Urinary bladder (tissue), 3 donors: ENCODE measurements at regions not wholly inside any gene's neighbourhood (a gene's known extent, or its start where the extent isn't known, plus 50 kb on each side); places are given as distances from the start of the nearest gene placed in this dataset.

Experiments used
- DNase-seq: peaks from one replicate; pipeline ENCODE4 v3.0.0-alpha.2; 2015; ENCODE audit errors: extremely low spot score
- H3K27ac ChIP-seq: one replicate; pipeline ENCODE4 v1.5.1; 2013; ENCODE audit warnings: low read depth, mild to moderate bottlenecking, moderate library complexity
- H3K36me3 ChIP-seq: one replicate; pipeline ENCODE4 v1.6.1; 2013; ENCODE audit warnings: mild to moderate bottlenecking, moderate library complexity; ENCODE audit not compliant: insufficient read depth
- H3K4me1 ChIP-seq: one replicate; pipeline ENCODE4 v1.6.1; 2013; ENCODE audit warnings: mild to moderate bottlenecking, moderate library complexity; ENCODE audit not compliant: insufficient read depth
- H3K4me3 ChIP-seq: one replicate; pipeline ENCODE4 v1.5.1; 2013; ENCODE audit warnings: low read depth, low read length
- WGBS: extraction: QIAGEN DNeasy Blood & Tissue Kit; methylation state at CpG from one replicate; pipeline ENCODE4 v1.1.7; 2013; 5-methylcytosine and 5-hydroxymethylcytosine counted together
- donor health status: healthy with polysubstance abuse.
- donor health status: healthy.

GRCh38 chr10:83984256-83984640 is 155.1 kb upstream of the GHITM start:
- H3K4me1 ChIP-seq: no peaks in the 10 kb centered on the region
- H3K27ac ChIP-seq: no peak overlapping the region
- H3K4me3 ChIP-seq: no peak overlapping the region
- H3K36me3 ChIP-seq: no peaks in the 10 kb centered on the region
- DNase-seq: no peak

- Histone ChIP-seq H3K36me3 (no peaks in the 10 kb centered on the region), H3K27ac (no peak overlapping the region), H3K4me3 (no peak overlapping the region), H3K4me1 (no peaks in the 10 kb centered on the region)
- DNase-seq: no peak
- WGBS: 65% methylated on average over 1 of the region's 1 CpG
Observed at GRCh38 chr10:83986800-83987199, 152.5 kb upstream of the GHITM start.

- H3K4me3 ChIP-seq: no peak overlapping the region
- H3K27ac ChIP-seq: no peak overlapping the region
- H3K36me3 ChIP-seq: no peaks in the 10 kb centered on the region
- WGBS: 81% methylated on average over 1 of the region's 1 CpG
- no peaks in the 10 kb centered on the region for H3K4me1 ChIP-seq
- DNase-seq: no peak
Observed at GRCh38 chr10:83987216-83987615, 152.1 kb upstream of the GHITM start.

GRCh38 chr10:83988435-83988834 is 150.9 kb upstream of the GHITM start:
- H3K4me3 ChIP-seq: no peak overlapping the region
- no peaks in the 10 kb centered on the region for H3K36me3 ChIP-seq
- no peaks in the 10 kb centered on the region for H3K4me1 ChIP-seq
- 92% methylated on average over 1 of the region's 1 CpG for WGBS
- no peak overlapping the region for H3K27ac ChIP-seq
- no peak for DNase-seq

- no peaks in the 10 kb centered on the region for H3K36me3 ChIP-seq
- H3K4me3 ChIP-seq: no peak overlapping the region
- WGBS: 71% methylated on average over 3 of the region's 3 CpGs
- no peak for DNase-seq
- no peak overlapping the region for H3K27ac ChIP-seq
- H3K4me1 ChIP-seq: no peaks in the 10 kb centered on the region
Observed at GRCh38 chr10:83990126-83990525, 149.2 kb upstream of the GHITM start.

- Histone ChIP-seq H3K4me1 (no peaks in the 10 kb centered on the region), H3K4me3 (no peak overlapping the region), H3K36me3 (no peaks in the 10 kb centered on the region), H3K27ac (no peak overlapping the region)
- 51% methylated on average over 7 of the region's 7 CpGs for WGBS
- no peak for DNase-seq
Observed at GRCh38 chr10:83991986-83992753, 147.1 kb upstream of the GHITM start.

- Histone ChIP-seq H3K4me3 (no peak overlapping the region), H3K27ac (no peak overlapping the region), H3K4me1 (no peaks in the 10 kb centered on the region), H3K36me3 (no peaks in the 10 kb centered on the region)
- WGBS: 92% methylated on average over 3 of the region's 3 CpGs
- DNase-seq: no peak
Observed at GRCh38 chr10:83994325-83994724, 145.0 kb upstream of the GHITM start.

GRCh38 chr10:83995738-83996331 is 143.5 kb upstream of the GHITM start:
- Histone ChIP-seq H3K27ac (no peak overlapping the region), H3K4me3 (no peak overlapping the region), H3K36me3 (no peaks in the 10 kb centered on the region), H3K4me1 (no peaks in the 10 kb centered on the region)
- 62% methylated on average over 4 of the region's 4 CpGs for WGBS
- DNase-seq: no peak

- H3K4me1 ChIP-seq: no peaks in the 10 kb centered on the region
- no peaks in the 10 kb centered on the region for H3K36me3 ChIP-seq
- H3K27ac ChIP-seq: no peak overlapping the region
- no peak overlapping the region for H3K4me3 ChIP-seq
- DNase-seq: no peak
- WGBS: 80% methylated on average over 2 of the region's 2 CpGs
Observed at GRCh38 chr10:84004221-84004620, 135.1 kb upstream of the GHITM start.

GRCh38 chr10:84005403-84005802 is 133.9 kb upstream of the GHITM start:
- DNase-seq: no peak
- Histone ChIP-seq H3K27ac (no peak overlapping the region), H3K4me3 (no peak overlapping the region), H3K36me3 (no peaks in the 10 kb centered on the region), H3K4me1 (no peaks in the 10 kb centered on the region)
- 72% methylated on average over 3 of the region's 3 CpGs for WGBS

- no peak overlapping the region for H3K4me3 ChIP-seq
- H3K4me1 ChIP-seq: no peaks in the 10 kb centered on the region
- DNase-seq: no peak
- no peak overlapping the region for H3K27ac ChIP-seq
- WGBS: 79% methylated on average over 5 of the region's 5 CpGs
- H3K36me3 ChIP-seq: no peaks in the 10 kb centered on the region
Observed at GRCh38 chr10:84007482-84007881, 131.8 kb upstream of the GHITM start.

- no peaks in the 10 kb centered on the region for H3K36me3 ChIP-seq
- no peak overlapping the region for H3K4me3 ChIP-seq
- H3K27ac ChIP-seq: no peak overlapping the region
- DNase-seq: no peak
- no peaks in the 10 kb centered on the region for H3K4me1 ChIP-seq
- WGBS: 16% methylated on average over 3 of the region's 3 CpGs
Observed at GRCh38 chr10:84008878-84009277, 130.4 kb upstream of the GHITM start.

GRCh38 chr10:84012431-84012830 is 126.9 kb upstream of the GHITM start:
- no peaks in the 10 kb centered on the region for H3K4me1 ChIP-seq
- WGBS: 65% methylated on average over 2 of the region's 2 CpGs
- DNase-seq: no peak
- H3K27ac ChIP-seq: no peak overlapping the region
- H3K4me3 ChIP-seq: no peak overlapping the region
- no peaks in the 10 kb centered on the region for H3K36me3 ChIP-seq

- no peak for DNase-seq
- Histone ChIP-seq H3K36me3 (no peaks in the 10 kb centered on the region), H3K4me1 (no peaks in the 10 kb centered on the region), H3K27ac (no peak overlapping the region), H3K4me3 (no peak overlapping the region)
- WGBS: 59% methylated on average over 2 of the region's 2 CpGs
Observed at GRCh38 chr10:84012831-84013458, 126.4 kb upstream of the GHITM start.
